NCI-H226 (cell line): ENCODE measurements at regions not wholly inside any gene's neighbourhood (a gene's known extent, or its start where the extent isn't known, plus 50 kb on each side); places are given as distances from the start of the nearest gene placed in this dataset.
"Not testable (repeated sequence)": the region's sequence is repeated elsewhere in the genome, so short reads cannot be mapped to it uniquely, and the experiment has no call there.

ENCODE experiments used
- DNase-seq: peaks from one replicate; pipeline ENCODE4 v3.0.0-alpha.2; 2015

DNA sequence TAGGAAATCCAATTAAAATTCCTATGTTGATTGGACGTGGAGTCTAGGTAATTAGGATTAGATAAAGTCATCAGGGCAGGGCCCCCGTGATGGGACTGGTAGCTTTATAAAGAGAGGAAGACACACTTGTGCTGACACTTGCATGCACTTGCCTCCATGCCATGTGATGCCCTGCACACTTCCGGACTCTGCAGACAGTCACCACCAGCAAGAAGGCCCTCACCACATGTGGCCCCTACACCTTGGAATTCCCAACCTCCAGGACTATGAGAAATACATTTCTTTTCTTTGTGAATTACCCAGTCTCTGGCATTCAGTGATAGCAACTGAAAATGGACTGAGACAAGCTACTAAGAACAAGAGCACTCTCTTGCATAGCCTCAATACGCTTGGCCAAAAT is 90.6 kb downstream of the CRYGS start:
- no peak for DNase-seq

DNA sequence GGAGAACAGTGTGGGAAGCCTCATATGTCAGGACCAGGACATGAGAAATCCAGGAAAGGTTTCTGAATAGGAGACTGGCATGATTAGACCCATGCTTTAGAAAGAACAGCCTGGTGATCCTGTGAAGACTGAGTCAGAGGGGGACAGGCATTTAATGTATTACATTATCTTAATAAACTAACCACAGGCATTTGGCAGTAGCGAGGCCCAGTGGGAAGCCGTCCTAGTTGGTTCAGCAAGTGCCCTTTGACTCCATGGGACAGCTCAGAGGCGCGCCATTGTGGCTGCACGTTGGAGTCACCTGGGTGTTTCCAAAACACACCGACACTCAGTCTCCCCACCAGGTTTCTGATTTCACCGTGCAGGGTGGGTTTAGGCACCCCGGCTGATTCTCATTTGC is 90.5 kb upstream of the DGKG start:
- DNase-seq, result peak; percentile 86

DNA sequence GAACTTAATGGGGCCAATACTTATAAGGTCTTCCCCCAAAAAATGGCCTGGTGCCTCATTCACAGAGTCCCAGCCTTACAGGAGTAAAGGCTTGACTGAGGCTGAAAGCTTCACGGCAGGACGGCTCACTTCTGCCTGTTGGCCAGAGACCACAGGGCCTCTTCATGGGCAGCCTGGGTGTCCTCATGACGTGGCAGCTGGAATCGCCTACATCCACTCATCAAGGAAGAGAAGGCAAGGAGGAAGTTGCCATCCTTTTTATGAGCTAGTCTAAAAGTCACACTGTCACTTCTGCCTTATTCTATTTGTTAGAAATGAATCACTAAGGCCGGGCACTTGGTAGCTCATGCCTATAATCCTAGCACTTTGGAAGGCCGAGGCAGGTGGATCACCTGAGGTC is 89.3 kb upstream of the DGKG start:
- no peak for DNase-seq

DNA sequence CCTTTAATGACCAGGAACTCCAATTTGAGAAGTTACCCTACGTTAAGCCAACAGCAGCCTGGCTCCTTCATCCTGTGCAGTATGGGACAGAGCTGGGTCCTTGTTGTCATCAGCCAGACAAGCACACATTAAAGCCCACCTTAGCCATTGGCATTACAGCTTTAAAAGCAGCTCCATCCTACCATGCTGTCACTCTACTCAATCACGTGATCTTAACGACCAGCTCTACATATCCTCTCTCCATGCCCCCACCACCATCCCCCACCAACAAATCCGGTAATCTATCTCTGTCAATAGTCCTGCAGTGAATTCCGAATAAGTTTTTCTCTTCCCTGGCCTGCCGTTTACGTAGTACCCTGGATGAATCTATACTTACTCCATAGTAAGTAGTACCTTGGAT is 82.9 kb upstream of the DGKG start:
- DNase-seq, result no peak

DNA sequence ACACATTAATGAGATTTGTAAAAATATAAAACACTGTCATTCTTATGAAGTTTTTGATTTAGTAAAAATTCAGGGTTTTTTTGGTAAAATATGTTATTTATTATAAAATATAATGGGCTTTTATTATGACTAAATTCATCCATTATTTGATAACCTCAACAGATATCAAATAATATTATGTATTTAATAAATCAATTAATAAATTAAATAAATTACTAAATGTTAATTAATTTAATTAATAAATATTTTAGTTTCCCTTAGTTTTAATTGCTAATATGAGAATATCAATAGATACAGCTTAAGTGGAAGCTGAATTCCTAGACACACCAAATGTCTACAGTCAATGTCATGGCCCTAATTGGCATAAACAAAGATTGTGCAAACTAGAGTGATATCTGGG is 82.3 kb upstream of the DGKG start:
- DNase-seq, result no peak

DNA sequence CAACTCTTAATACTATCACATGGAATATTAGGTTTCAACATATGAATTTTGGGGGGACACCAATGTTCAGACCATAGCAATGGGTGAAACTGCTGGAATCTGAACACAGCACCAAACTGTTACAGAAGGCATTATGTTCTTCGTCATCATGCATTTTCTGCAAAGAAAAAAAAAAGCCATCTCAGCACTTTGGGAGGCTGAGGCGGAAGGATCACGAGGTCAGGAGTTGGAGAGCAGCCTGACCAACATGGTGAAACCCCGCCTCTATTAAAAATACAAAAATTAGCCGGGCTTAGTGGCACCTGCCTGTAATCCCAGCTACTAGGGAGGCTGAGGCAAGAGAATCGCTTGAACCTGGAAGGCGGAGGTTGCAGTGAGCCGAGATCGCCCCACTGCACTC is 80.9 kb upstream of the DGKG start:
- DNase-seq, result not testable (repeated sequence)

DNA sequence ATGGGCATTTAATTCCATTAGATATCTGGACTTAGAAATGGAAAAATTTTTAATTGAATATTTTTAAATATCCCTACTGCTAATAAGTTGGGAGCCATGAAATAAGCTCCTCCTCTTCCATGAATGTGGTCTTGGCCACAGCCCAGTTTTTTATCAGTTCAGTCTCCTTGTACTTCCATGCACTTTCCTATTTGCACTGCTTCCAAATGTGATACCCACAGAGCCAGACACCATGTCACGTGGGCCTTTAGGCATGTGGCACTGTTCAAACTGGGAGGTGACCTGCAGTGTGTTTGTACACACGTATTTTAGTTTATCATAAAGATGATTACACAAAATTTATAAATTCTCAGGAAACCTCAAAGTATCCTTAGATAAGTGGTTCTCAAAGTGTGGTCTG is 80.1 kb upstream of the DGKG start:
- no peak for DNase-seq

DNA sequence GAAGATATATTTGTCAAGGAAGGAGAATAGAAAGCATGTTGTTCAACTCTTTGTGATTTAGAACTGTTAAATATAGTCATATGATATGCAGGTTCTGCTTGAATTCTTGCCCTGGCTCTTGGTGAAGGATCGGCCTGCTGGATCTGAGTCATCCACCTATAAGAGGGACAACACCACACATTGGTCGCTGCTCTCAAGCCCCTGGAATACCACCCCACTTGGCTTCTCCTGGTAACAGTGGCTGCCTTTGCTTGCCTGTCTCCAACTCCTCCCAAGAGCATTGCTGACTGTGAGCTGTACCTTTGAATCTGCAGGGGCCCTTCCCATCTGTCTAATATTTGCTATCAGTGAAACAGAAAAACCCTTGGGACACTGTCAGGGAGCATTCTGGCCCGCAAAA is 78.9 kb upstream of the DGKG start:
- no peak for DNase-seq

DNA sequence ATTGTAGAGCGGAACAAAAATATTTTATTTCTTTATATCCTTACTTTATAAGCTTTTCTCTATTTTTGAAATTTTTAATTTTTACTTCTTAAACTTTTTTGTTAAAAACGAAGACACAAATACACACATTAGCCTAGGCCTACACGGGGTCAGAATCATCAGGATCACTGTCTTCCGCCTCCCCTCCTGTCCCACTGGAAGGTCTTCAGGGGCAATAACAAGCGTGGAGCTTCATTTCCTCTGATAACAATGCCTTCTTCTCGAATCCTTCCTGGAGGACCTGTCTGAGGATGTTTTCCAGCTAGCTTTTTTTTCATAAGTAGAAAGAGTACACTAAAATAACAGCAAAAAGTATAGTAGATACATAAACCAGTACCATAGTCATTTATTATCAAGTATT is 77.7 kb upstream of the DGKG start:
- no peak for DNase-seq

DNA sequence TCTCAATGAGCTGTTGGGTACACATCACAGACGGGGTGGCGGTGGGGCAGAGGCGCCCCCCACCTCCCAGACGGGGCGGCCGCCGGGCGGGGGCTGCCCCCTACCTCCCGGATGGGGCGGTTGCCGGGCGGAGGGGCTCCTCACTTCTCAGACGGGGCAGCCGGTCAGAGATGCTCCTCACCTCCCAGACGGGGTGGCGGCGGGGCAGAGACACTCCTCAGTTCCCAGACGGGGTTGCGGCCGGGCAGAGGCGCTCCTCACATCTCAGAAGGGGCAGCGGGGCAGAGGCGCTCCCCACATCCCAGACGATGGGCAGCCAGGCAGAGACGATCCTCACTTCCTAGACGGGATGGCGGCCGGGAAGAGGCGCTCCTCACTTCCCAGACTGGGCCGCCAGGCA is 73.3 kb upstream of the DGKG start:
- not testable (repeated sequence) for DNase-seq

DNA sequence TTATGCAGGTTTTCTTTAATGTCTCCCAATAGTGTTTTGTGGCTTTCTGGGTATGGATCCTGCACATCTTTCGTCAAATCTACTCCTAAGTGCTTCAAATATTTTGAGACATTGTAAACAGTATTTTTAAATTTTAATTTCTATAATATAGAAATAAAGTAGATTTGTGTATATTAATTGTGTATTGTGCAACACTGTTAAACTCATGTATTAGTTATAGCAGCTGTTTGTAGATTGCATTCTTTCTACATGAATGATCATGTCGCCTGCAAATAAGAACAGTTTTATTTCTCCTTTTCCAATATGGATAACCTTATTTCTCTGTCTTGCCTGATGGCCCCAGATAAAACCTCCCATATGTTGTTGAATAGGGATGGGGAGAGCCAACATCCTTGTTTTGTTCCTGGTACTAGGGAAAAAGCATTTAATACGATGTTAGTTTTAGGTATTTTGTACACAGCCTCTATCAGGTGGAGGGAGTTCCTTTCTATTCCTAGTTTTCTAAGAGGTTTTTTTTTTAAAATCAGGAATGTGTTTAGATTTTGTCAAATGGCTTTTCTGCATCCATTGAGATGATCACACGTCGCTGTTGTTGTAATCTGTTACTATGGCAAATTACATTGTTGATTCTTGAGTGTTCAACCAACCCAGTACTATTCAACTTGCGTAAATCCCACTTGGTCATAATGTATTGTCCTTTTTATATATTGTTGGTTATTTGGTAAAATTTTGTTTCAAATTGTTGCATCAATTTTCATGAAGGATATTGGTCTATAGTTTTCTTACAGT is 71.1 kb upstream of the DGKG start:
- no peak for DNase-seq

DNA sequence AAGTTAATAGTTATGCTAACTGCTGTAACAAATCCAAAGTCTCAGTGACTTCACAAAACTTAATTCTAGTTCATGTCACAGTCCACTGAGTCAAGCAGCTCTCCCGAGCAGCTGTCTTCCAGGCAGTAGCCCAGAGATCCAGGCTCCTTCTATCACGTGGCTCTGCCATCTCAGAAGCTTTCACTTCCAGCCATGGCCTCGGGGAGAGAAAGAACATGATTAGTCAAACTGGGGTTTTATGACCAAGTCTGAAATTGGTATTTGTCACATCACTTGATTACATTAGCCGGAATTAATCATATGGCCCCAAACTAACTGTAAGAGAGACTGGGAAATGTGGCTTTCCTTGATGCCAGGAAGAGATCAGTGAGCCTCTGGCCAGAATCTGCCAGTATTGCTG is 70.2 kb upstream of the DGKG start:
- DNase-seq, result no peak

DNA sequence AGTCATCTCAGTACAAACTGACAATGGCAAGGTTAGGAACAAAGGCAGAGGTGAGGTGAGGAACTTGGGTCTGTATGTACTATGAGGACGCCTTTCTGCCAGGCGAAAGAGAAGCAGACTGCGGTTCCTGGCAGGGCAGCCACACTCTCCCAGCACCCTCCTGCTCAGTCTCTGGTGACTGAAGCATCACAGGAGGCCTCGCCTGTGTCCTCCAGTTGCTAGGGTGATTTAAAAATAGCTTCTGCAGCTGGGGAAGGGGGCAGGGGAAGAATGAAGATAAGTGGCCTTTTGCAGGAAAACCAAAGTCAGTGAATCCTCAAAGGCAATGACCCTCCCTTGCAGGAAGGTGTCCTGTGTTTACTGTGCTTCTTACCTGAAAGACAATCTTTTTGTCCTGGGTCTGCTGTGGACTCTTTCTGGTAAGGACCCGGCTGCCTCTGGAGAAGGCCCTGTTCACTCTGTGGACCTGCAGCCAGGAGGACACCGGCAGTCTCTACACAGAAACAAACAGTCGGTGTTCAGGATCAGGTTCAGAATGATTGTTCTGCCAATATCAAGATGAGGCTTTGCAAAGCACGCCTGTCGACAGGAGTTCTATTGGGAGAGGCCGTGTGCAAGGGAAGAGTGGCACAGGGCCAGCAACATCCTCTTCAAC is 65.7 kb upstream of the DGKG start:
- no peak for DNase-seq

DNA sequence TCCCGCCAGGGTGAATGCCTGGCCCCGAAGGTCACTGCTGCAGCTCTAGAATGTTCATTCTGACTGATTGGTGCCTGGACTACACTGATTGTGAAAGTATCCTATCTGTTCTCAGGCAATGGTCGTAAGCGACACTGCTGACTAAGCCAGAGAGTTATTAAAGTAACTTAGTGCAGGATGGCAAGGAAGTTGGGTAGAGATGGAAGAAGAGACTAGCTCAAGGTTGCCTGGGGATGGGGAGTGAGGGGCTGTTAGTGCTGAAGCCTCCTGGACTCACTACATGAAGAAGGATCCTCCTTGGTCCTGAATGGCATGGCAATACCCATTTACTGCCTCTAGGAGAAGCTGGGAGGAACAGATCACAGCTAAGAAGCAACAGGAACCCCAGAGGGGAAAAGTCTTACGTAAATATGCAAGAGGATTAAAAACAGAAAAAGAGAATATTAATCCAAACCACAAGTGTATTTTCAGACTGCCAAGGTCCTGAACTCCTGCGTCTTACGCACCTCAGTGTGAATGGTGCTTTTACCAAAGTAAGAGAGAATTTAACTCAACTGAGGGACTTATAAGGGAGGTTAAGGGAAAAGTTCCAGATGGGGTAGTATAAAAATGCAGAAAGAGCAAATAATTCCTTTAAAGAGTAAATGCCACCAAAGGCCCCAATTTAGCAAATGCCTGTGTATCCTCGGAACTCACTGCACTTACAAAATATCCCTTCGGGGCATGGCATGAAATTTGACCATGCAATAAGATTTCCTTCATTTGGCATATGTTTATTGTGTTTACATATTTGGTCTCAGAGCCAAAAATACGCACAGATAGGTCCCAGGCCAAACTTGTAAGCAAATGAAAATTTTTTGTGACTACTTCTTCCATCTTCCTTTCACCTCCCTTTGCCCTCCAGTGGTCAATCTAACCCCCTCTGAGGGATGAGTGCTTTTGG is 64.0 kb upstream of the DGKG start:
- DNase-seq, result peak; percentile 47

DNA sequence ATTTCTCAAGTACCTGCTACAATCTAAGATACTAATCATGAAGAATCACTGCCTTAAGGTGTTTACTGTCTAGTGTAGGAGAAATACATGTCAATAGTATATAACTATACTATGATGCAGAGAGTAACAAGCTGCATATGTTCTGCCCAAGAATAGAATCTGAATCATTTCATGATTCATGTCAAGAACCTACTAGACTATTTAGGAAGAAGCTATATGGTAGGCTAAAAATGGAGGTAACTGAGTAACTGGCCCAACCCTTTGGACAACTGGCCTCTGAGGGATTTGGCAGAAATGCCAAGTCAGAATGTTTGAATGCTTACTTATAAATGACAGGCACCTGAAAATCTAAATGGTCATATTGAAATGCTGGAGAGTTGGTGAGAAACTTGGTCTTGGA is 59.9 kb upstream of the DGKG start:
- no peak for DNase-seq

DNA sequence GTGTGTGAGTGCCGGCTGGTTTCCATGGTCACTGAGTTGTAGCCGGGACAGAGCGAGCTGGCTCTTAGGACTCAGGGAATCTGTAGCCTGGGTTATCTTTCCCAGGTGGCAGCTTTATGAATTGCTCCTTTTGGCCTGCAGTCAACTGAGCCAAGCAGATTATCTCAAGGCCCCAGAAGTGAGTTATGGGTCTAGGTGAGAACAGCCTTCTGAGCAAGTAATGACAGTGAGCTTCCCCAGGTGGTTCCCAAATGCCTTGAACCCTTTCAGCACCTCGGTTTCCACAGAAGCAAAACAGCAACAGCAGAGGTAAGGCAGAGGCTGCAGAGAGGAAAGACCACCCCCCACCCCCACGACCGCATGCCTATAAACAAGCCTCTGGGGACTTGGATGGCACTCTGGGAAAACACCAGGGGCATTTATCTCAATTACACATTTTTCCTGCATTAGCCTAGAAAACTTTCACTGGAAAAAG is 56.7 kb upstream of the DGKG start:
- peak; percentile 53 for DNase-seq

DNA sequence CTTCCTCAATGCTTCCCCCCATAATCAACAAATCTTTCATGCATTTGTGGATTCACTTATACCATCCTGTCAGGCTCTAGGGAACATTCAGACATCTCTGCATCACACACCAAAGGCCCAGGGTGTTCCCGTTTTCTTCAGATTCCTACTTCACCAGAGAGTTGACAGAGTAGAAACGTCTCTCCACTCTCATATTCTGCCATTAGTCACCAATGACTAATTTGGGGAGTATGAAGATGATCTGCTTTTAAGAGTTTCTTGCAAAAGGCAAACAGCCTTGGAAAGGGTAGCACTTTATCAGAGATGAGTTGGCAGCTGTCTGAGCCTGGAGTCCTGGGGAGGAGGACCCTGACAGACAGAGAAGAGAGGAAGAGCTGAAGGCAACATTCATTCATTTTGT is 55.8 kb upstream of the DGKG start:
- peak; percentile 93 for DNase-seq

DNA sequence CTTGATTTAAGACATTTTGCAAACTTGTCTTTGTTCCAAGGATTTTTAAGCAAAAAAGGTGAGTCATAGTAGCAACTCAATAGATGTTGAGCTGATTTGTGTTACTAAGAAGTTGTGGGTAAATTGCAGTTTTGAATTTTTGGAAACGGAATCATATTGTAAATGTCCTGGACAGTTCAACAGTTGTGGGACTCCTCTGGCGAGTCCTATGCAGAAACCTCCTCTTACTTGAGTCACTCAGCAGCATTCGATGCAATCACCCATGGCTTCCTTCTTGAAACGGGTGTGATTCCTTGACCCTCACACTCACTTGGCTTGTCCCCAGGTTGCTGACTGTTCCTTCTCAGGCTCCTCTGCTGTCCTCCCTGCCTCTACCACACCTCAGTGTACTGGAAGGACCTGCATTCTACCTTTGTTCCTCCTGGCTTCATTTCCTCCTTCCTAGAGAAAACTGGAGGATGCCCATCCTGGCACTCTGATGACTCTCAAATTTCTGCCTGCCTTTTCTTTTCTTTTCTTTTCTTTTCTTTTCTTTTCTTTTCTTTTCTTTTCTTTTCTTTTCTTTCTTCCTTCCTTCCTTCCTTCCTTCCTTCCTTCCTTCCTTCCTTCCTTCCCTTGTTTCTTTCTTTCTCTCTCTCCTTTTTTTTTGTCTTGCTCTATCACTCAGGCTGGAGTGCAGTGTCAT is 52.8 kb upstream of the DGKG start:
- DNase-seq, result no peak

DNA sequence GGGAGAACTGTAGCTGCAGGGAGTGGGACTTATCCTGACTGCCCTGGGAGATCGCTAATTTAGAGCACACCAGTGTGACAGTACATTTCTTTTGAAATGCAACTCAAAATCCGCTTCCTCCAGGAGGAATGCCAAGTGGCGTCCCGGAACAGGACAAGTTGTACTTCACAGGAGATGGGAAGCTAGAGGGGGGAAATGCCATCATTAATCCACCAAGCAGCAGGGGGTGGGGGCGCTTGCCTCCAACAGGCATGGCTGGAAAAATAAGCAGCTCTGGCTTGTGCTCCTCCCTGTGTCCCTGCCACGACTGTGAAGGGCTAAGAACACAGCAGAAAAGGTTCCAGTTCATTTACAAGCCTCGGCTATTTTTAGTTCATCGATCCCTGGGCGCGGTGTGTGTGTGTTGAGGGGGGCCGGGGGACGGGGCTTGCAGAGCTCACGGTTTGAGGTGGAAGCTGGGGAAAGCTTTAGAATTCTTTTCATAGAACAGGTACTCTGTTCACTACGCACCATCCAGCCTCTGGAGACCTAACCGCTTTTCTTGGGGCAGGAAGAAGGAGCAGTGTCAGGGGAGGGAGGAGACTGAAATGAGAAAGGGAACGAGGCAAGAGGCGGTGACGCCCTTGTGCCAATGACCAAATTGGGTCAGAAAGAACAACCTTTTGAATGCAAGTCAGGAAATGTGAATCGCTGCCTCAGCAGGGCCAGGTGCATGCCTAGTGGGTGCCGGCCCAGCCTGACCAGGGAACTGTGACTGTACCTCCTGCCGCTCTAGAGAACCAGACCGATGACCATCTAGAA is 51.8 kb upstream of the DGKG start:
- no peak for DNase-seq

DNA sequence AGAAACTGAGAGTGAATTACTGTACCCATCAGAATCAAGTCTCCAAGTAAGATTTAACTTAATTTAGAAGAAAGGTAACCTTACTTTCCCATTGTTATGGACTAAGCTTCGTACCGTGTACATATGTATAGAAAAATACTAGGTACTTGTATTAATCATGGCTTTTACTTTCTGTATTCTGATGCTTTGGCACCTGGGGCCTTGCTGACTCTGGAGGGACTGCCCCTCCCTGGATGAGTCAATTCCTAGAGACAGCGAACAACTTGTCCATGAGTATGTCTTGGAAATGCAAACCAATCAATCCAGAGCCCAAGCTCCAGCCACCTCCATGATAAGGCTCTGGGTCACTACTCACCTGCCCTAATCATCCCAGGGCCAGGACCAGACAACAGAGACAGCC is 50.0 kb upstream of the DGKG start:
- no peak for DNase-seq
